Glutamatergic neuron (in vitro differentiated cells): ENCODE measurements at regions not wholly inside any gene's neighbourhood (a gene's known extent, or its start where the extent isn't known, plus 50 kb on each side); places are given as distances from the start of the nearest gene placed in this dataset.

Experiments used
- DNase-seq: peaks from one replicate; pipeline ENCODE4 v3.0.0; 2022
- H3K27ac Mint-ChIP-seq: one replicate; pipeline ENCODE4 v1.8.0; 2020; ENCODE audit warnings: mild to moderate bottlenecking, mixed read lengths, inconsistent platforms; ENCODE audit not compliant: unreplicated experiment
- H3K27me3 Mint-ChIP-seq: one replicate; pipeline ENCODE4 v1.8.0; 2020; ENCODE audit warnings: mild to moderate bottlenecking, moderate library complexity, mixed read lengths, inconsistent platforms; ENCODE audit not compliant: unreplicated experiment
- H3K36me3 Mint-ChIP-seq: one replicate; pipeline ENCODE4 v1.8.0; 2020; ENCODE audit warnings: mild to moderate bottlenecking, mixed read lengths, inconsistent platforms; ENCODE audit not compliant: unreplicated experiment
- H3K4me1 Mint-ChIP-seq: one replicate; pipeline ENCODE4 v1.8.0; 2020; ENCODE audit warnings: mild to moderate bottlenecking, low read depth, mixed read lengths, inconsistent platforms; ENCODE audit not compliant: unreplicated experiment
- H3K4me3 Mint-ChIP-seq: one replicate; pipeline ENCODE4 v1.8.0; 2020; ENCODE audit warnings: mild to moderate bottlenecking, mixed read lengths, inconsistent platforms; ENCODE audit not compliant: unreplicated experiment
- H3K9me3 Mint-ChIP-seq: one replicate; pipeline ENCODE4 v1.8.0; 2020; ENCODE audit warnings: mild to moderate bottlenecking, moderate library complexity, mixed read lengths, inconsistent platforms; ENCODE audit not compliant: unreplicated experiment
- CTCF ChIP-seq: fragments of 200-600 bp; sonication (generic); IDR thresholded peaks from one replicate; pipeline ENCODE4 v1.5.0; 2021; ENCODE audit not compliant: partially characterized antibody, unreplicated experiment

DNA sequence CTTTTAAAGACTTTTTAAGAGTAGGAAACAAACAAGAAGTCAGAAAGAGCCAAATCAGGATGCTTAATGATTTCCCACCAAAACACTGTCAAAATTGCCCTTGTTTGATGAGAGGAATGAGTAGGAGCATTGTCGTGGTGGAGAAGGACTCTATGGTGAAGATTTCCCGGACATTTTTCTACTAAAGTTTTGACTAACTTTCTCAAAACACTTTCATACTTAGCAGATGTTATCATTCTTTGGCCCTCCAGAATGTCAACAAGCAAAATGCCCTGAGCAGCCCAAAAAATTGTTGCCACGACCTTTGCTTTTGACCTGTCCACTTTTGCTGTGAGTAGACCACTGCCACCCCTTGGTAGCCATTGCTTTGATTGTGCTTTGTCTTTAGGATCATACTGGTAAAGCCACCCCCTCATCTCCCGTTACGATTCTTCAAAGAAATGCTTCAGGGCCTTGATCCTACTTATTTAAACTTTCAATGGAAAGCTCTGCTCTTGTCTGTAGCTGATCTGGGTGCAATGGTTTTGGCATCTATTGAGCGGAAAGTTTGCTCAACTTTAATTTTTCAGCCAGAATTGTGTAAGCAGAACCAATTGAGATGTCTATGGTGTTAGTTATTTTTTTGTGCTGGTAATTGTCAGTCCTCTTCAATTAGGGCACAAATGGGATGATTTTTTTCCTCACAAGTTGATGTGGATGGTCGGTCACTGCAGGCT, 67.2 kb downstream of the ADM start:
- DNase-seq: no peak
- Mint-ChIP-seq H3K27me3 (peaks cover 2% of the 10 kb centered on the region), H3K4me3 (no peak overlapping the region), H3K27ac (no peak overlapping the region), H3K9me3 (no peaks in the 10 kb centered on the region), H3K36me3 (peaks cover 5% of the 10 kb centered on the region), H3K4me1 (no peaks in the 10 kb centered on the region)
- no peak for TF ChIP-seq CTCF

DNA sequence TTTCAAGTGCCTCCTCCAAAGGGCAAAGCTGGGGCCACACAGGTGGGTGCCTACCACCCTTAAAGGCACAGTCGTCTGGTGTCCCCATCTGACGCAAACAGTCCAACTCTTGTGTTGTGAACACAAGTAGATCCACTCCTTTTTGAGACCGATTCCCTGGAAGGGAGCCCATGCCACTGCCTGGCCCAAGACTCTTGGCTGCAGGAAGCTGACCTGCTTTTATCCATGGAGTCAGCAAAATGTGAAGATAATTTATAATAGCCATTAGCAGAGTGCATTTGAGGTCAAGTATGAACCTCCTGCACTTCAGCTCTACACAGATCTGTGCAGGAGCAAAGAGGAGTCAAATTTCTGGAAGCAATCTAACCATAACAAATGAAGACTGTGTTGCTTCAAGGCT, 68.5 kb downstream of the ADM start:
- no peak overlapping the region for H3K27ac Mint-ChIP-seq
- TF ChIP-seq CTCF: no peak
- H3K27me3 Mint-ChIP-seq: peaks cover 2% of the 10 kb centered on the region
- H3K4me3 Mint-ChIP-seq: no peak overlapping the region
- no peak for DNase-seq
- no peaks in the 10 kb centered on the region for H3K9me3 Mint-ChIP-seq
- H3K4me1 Mint-ChIP-seq: no peaks in the 10 kb centered on the region
- no peaks in the 10 kb centered on the region for H3K36me3 Mint-ChIP-seq

GRCh38 chr11:10373929-10374328, 69.1 kb downstream of the ADM start:
- Mint-ChIP-seq H3K27ac (no peak overlapping the region), H3K27me3 (peaks cover 2% of the 10 kb centered on the region), H3K4me3 (no peak overlapping the region), H3K4me1 (no peaks in the 10 kb centered on the region), H3K36me3 (no peaks in the 10 kb centered on the region), H3K9me3 (no peaks in the 10 kb centered on the region)
- no peak for DNase-seq
- TF ChIP-seq CTCF: no peak

- no peak for TF ChIP-seq CTCF
- peaks cover 2% of the 10 kb centered on the region for H3K27me3 Mint-ChIP-seq
- no peaks in the 10 kb centered on the region for H3K36me3 Mint-ChIP-seq
- DNase-seq: no peak
- H3K9me3 Mint-ChIP-seq: no peaks in the 10 kb centered on the region
- no peak overlapping the region for H3K27ac Mint-ChIP-seq
- H3K4me3 Mint-ChIP-seq: no peak overlapping the region
- H3K4me1 Mint-ChIP-seq: no peaks in the 10 kb centered on the region
Measured at GRCh38 chr11:10374386-10374785, 69.5 kb downstream of the ADM start.

GRCh38 chr11:10375280-10375971, 70.6 kb downstream of the ADM start:
- Mint-ChIP-seq H3K9me3 (no peaks in the 10 kb centered on the region), H3K4me3 (no peak overlapping the region), H3K4me1 (no peaks in the 10 kb centered on the region), H3K27me3 (peaks cover 2% of the 10 kb centered on the region), H3K27ac (no peak overlapping the region), H3K36me3 (no peaks in the 10 kb centered on the region)
- no peak for DNase-seq
- no peak for TF ChIP-seq CTCF
